ENCODE measurements at regions not wholly inside any gene's neighbourhood (a gene's known extent, or its start where the extent isn't known, plus 50 kb on each side); places are given as distances from the start of the nearest gene placed in this dataset.

- WGBS, 2 donors = 45 to 50% methylated on average over 2 of the region's 2 CpGs
- H3K4me3 ChIP-seq (ENCODE audit: low read depth, poor library complexity, severe bottlenecking) = no peak overlapping the region
- intact Hi-C loops (cut with DNase I; ENCODE audit: low total_unique reads) = no loop called here
- no peak for DNase-seq (ENCODE audit: low spot score in 2 of 2)
- no peak for TF ChIP-seq CTCF (IDR thresholded peaks at IDR 0.05)
- no peak for TF ChIP-seq POLR2A (IDR thresholded peaks at IDR 0.05)
These were observed 726.4 kb downstream of the AMY1C start for GRCh38 chr1:104476126-104476525.

- TF ChIP-seq POLR2A (IDR thresholded peaks at IDR 0.05) (no peak), CTCF (IDR thresholded peaks at IDR 0.05) (no peak)
- intact Hi-C loops (cut with DNase I; ENCODE audit: low total_unique reads) = no loop called here
- DNase-seq (ENCODE audit: low spot score in 2 of 2) = no peak
- no peak overlapping the region for H3K4me3 ChIP-seq (ENCODE audit: low read depth, poor library complexity, severe bottlenecking)
- 35 to 36% methylated on average over 4 of the region's 4 CpGs for WGBS, 2 donors
These were observed 738.8 kb downstream of the AMY1C start for GRCh38 chr1:104488296-104489015.

GRCh38 chr1:104526158-104526795, 776.6 kb downstream of the AMY1C start:
- TF ChIP-seq CTCF (IDR thresholded peaks at IDR 0.05) = no peak
- no peak for TF ChIP-seq POLR2A (IDR thresholded peaks at IDR 0.05)
- 56 to 63% methylated on average over 2 of the region's 2 CpGs for WGBS, 2 donors
- H3K4me3 ChIP-seq (ENCODE audit: low read depth, poor library complexity, severe bottlenecking) = no peak overlapping the region
- DNase-seq (ENCODE audit: low spot score in 2 of 2) = no peak
- intact Hi-C loops (cut with DNase I; ENCODE audit: low total_unique reads) = no loop called here

GRCh38 chr1:104531990-104532389, 782.3 kb downstream of the AMY1C start:
- DNase-seq (ENCODE audit: low spot score in 2 of 2) = no peak
- intact Hi-C loops (cut with DNase I; ENCODE audit: low total_unique reads) = no loop called here
- WGBS, 2 donors = 89 to 92% methylated on average over 2 of the region's 2 CpGs
- no peak overlapping the region for H3K4me3 ChIP-seq (ENCODE audit: low read depth, poor library complexity, severe bottlenecking)
- TF ChIP-seq CTCF (IDR thresholded peaks at IDR 0.05) = no peak
- no peak for TF ChIP-seq POLR2A (IDR thresholded peaks at IDR 0.05)

GRCh38 chr1:104574620-104575019, 824.9 kb downstream of the AMY1C start:
- intact Hi-C loops (cut with DNase I; ENCODE audit: low total_unique reads) = no loop called here
- TF ChIP-seq POLR2A (IDR thresholded peaks at IDR 0.05) (no peak), CTCF (IDR thresholded peaks at IDR 0.05) (no peak)
- no peak for DNase-seq (ENCODE audit: low spot score in 2 of 2)
- no peak overlapping the region for H3K4me3 ChIP-seq (ENCODE audit: low read depth, poor library complexity, severe bottlenecking)
- 83% methylated on average over 2 of the region's 2 CpGs for whole genome bisulfite sequencing, 2 donors
